Lower lobe of right lung (tissue), 2 donors: ENCODE measurements at regions not wholly inside any gene's neighbourhood (a gene's known extent, or its start where the extent isn't known, plus 50 kb on each side); places are given as distances from the start of the nearest gene placed in this dataset.

Experiments used
- ATAC-seq, 2 donors: fragments of 200-7000 bp; cut with Tn5 transposase; one replicate each; pipeline ENCODE4 v1.9.1; 2020 to 2022; ENCODE audit warnings: mild to moderate bottlenecking in 2 of 2, moderate library complexity in 2 of 2
- DNase-seq: peaks from one replicate; pipeline ENCODE4 v3.0.0-alpha.2; 2020
- H3K27ac ChIP-seq: fragments of 200-600 bp; one replicate; pipeline ENCODE4 v1.8.0; 2022
- H3K27me3 ChIP-seq: fragments of 200-600 bp; one replicate; pipeline ENCODE4 v1.8.0; 2022; ENCODE audit warnings: low read depth
- H3K36me3 ChIP-seq: fragments of 200-600 bp; one replicate; pipeline ENCODE4 v1.8.0; 2022; ENCODE audit warnings: mild to moderate bottlenecking
- H3K4me1 ChIP-seq: fragments of 200-600 bp; one replicate; pipeline ENCODE4 v1.8.0; 2022
- H3K4me3 ChIP-seq: fragments of 200-600 bp; one replicate; pipeline ENCODE4 v1.8.0; 2022; ENCODE audit warnings: mild to moderate bottlenecking
- H3K9me3 ChIP-seq: fragments of 200-600 bp; one replicate; pipeline ENCODE4 v1.8.0; 2022
- CTCF ChIP-seq: fragments of 200-600 bp; IDR thresholded peaks from one replicate; pipeline ENCODE4 v1.8.0; 2022; ENCODE audit warnings: antibody characterized with exemption, mild to moderate bottlenecking
- intact Hi-C: fragments of 100-400 bp; cut with DNase I; formaldehyde crosslinking; loops from one replicate; pipeline ENCODE4 v1.11.0; 2022
- donor health status: DM: no; HTN: yes; CAD: no; lungs with severe emphysema.

- Histone ChIP-seq H3K9me3 (no peaks in the 10 kb centered on the region), H3K27me3 (no peaks in the 10 kb centered on the region), H3K36me3 (no peaks in the 10 kb centered on the region), H3K4me1 (no peaks in the 10 kb centered on the region), H3K27ac (no peak overlapping the region), H3K4me3 (no peak overlapping the region)
- no peak for TF ChIP-seq CTCF
- intact Hi-C loops = no loop called here
- DNase-seq = no peak
- no peak for ATAC-seq
These were observed 1375.0 kb upstream of the ADGRL3 start for GRCh38 chr4:59825104-59825503.

GRCh38 chr4:59831746-59832145 is 1368.4 kb upstream of the ADGRL3 start:
- H3K4me3 ChIP-seq = no peak overlapping the region
- no peak for ATAC-seq
- intact Hi-C loops = no loop called here
- H3K9me3 ChIP-seq = no peaks in the 10 kb centered on the region
- no peak for DNase-seq
- H3K27ac ChIP-seq = no peak overlapping the region
- TF ChIP-seq CTCF = no peak
- no peaks in the 10 kb centered on the region for H3K36me3 ChIP-seq
- no peaks in the 10 kb centered on the region for H3K4me1 ChIP-seq
- no peaks in the 10 kb centered on the region for H3K27me3 ChIP-seq

- H3K4me1 ChIP-seq = no peaks in the 10 kb centered on the region
- no peaks in the 10 kb centered on the region for H3K36me3 ChIP-seq
- no peaks in the 10 kb centered on the region for H3K27me3 ChIP-seq
- H3K27ac ChIP-seq = no peak overlapping the region
- intact Hi-C loops = no loop called here
- TF ChIP-seq CTCF = no peak
- no peak for DNase-seq
- no peaks in the 10 kb centered on the region for H3K9me3 ChIP-seq
- no peak overlapping the region for H3K4me3 ChIP-seq
- ATAC-seq = no peak
These were observed 1365.2 kb upstream of the ADGRL3 start for GRCh38 chr4:59834943-59835342.

- H3K4me1 ChIP-seq = no peaks in the 10 kb centered on the region
- intact Hi-C loops = no loop called here
- ATAC-seq = no peak
- H3K4me3 ChIP-seq = no peak overlapping the region
- no peaks in the 10 kb centered on the region for H3K9me3 ChIP-seq
- no peak for TF ChIP-seq CTCF
- no peaks in the 10 kb centered on the region for H3K36me3 ChIP-seq
- DNase-seq = no peak
- H3K27ac ChIP-seq = no peak overlapping the region
- H3K27me3 ChIP-seq = no peaks in the 10 kb centered on the region
These were observed 1362.4 kb upstream of the ADGRL3 start for GRCh38 chr4:59837751-59838150.

GRCh38 chr4:59838236-59838635 is 1361.9 kb upstream of the ADGRL3 start:
- Histone ChIP-seq H3K36me3 (no peaks in the 10 kb centered on the region), H3K27ac (no peak overlapping the region), H3K27me3 (no peaks in the 10 kb centered on the region), H3K4me3 (no peak overlapping the region), H3K9me3 (no peaks in the 10 kb centered on the region), H3K4me1 (no peaks in the 10 kb centered on the region)
- intact Hi-C loops = no loop called here
- no peak for TF ChIP-seq CTCF
- ATAC-seq = no peak
- DNase-seq = no peak

- no peaks in the 10 kb centered on the region for H3K9me3 ChIP-seq
- DNase-seq (no peak), ATAC-seq (no peak)
- no peaks in the 10 kb centered on the region for H3K4me1 ChIP-seq
- TF ChIP-seq CTCF = no peak
- no peak overlapping the region for H3K27ac ChIP-seq
- no peak overlapping the region for H3K4me3 ChIP-seq
- no peaks in the 10 kb centered on the region for H3K27me3 ChIP-seq
- intact Hi-C loops = no loop called here
- no peaks in the 10 kb centered on the region for H3K36me3 ChIP-seq
These were observed 1358.4 kb upstream of the ADGRL3 start for GRCh38 chr4:59841698-59842097.
